GM11168 (cell line): ENCODE measurements at regions not wholly inside any gene's neighbourhood (a gene's known extent, or its start where the extent isn't known, plus 50 kb on each side); places are given as distances from the start of the nearest gene placed in this dataset.
"Not testable (repeated sequence)": the region's sequence is repeated elsewhere in the genome, so short reads cannot be mapped to it uniquely, and the experiment has no call there.

Experiments
- in situ Hi-C: fragments of 300-500 bp; cut with MboI; formaldehyde crosslinking; loops from one replicate; pipeline ENCODE4 v1.12.0; 2022; ENCODE audit warnings: low sequenced_read_pairs; ENCODE audit not compliant: unreplicated experiment

GRCh38 chr10:2326411-2326810, 589.1 kb upstream of the ADARB2 start:
- in situ Hi-C loops = no loop called here

- in situ Hi-C loops = not testable (repeated sequence)
These were observed 577.7 kb upstream of the ADARB2 start for GRCh38 chr10:2315045-2315485.

GRCh38 chr10:2306081-2306480, 568.8 kb upstream of the ADARB2 start:
- in situ Hi-C loops = no loop called here

- in situ Hi-C loops = no loop called here
These were observed 565.8 kb upstream of the ADARB2 start for GRCh38 chr10:2303169-2303568.

- in situ Hi-C loops = no loop called here
These were observed 563.9 kb upstream of the ADARB2 start for GRCh38 chr10:2301227-2301626.

GRCh38 chr10:2300231-2300630, 562.9 kb upstream of the ADARB2 start:
- in situ Hi-C loops = no loop called here

- in situ Hi-C loops = no loop called here
These were observed 559.0 kb upstream of the ADARB2 start for GRCh38 chr10:2296179-2296891.

- in situ Hi-C loops = no loop called here
These were observed 557.4 kb upstream of the ADARB2 start for GRCh38 chr10:2294739-2295138.

- in situ Hi-C loops = no loop called here
These were observed 546.7 kb upstream of the ADARB2 start for GRCh38 chr10:2284071-2284470.

- in situ Hi-C loops = no loop called here
These were observed 544.9 kb upstream of the ADARB2 start for GRCh38 chr10:2282202-2282601.

GRCh38 chr10:2280713-2281300, 543.5 kb upstream of the ADARB2 start:
- in situ Hi-C loops = no loop called here

GRCh38 chr10:2279711-2280110, 542.4 kb upstream of the ADARB2 start:
- in situ Hi-C loops = no loop called here

- in situ Hi-C loops = no loop called here
These were observed 541.0 kb upstream of the ADARB2 start for GRCh38 chr10:2278363-2278762.

GRCh38 chr10:2263561-2263960, 526.2 kb upstream of the ADARB2 start:
- in situ Hi-C loops = no loop called here

- in situ Hi-C loops = no loop called here
These were observed 525.6 kb upstream of the ADARB2 start for GRCh38 chr10:2262878-2263277.

- in situ Hi-C loops = no loop called here
These were observed 525.0 kb upstream of the ADARB2 start for GRCh38 chr10:2262333-2262732.

GRCh38 chr10:2256241-2256640, 518.9 kb upstream of the ADARB2 start:
- in situ Hi-C loops = no loop called here

- in situ Hi-C loops = no loop called here
These were observed 514.8 kb upstream of the ADARB2 start for GRCh38 chr10:2252096-2252495.

GRCh38 chr10:2251631-2252030, 514.3 kb upstream of the ADARB2 start:
- in situ Hi-C loops = no loop called here

GRCh38 chr10:2246747-2247146, 509.4 kb upstream of the ADARB2 start:
- in situ Hi-C loops = no loop called here

GRCh38 chr10:2245580-2245979, 508.3 kb upstream of the ADARB2 start:
- in situ Hi-C loops = no loop called here

GRCh38 chr10:2244471-2244870, 507.1 kb upstream of the ADARB2 start:
- in situ Hi-C loops = no loop called here
